OCI-M2 (cell line): ENCODE measurements at regions not wholly inside any gene's neighbourhood (a gene's known extent, or its start where the extent isn't known, plus 50 kb on each side); places are given as distances from the start of the nearest gene placed in this dataset.
"Not testable (repeated sequence)": the region's sequence is repeated elsewhere in the genome, so short reads cannot be mapped to it uniquely, and the experiment has no call there.

Source experiments
- DNase-seq: peaks from one replicate; lab custom pipeline; 2025; ENCODE audit not compliant: unreplicated experiment; lab: John Stamatoyannopoulos, UW

DNA sequence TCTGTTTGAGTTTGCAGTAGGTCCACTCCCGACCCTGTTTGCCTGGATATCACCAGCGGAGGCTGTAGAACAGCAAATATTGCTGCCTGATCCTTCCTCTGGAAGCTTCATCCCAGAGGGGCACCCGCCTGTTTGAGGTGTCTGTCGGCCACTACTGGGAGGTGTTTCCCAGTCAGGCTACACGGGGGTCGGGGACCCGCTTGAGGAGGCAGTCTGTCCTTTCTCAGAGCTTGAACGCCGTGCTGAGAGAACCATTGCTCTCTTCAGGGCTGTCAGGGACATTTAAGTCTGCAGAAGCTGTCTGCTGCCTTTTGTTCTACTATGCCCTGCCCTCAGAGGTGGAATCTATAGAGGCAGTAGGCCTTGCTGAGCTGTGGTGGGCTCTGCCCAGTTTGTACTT lies 422.3 kb downstream of the CCDC85A start:
- not testable (repeated sequence) for DNase-seq

GRCh38 chr2:56613254-56613653 lies 429.5 kb downstream of the CCDC85A start:
- no peak for DNase-seq

DNA sequence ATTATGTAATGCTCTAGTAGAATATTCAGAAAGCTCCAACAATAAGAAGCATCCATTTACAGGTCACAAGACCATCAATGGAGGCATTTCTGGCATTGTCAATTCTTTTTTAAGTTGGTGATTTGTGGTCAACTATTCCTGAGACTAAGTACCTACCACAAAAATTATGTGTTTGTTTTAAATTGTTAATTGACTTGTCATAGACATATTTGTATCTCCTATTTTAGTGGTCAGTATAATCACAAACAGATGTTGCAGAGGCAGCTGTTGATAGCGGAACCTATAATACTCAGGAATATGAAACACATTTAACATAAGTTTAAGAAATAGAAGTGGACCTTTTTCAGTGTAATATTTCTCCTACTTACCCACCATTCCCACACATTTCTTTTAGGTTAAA lies 430.1 kb downstream of the CCDC85A start:
- no peak for DNase-seq

GRCh38 chr2:56615760-56616159 lies 432.0 kb downstream of the CCDC85A start:
- no peak for DNase-seq

DNA sequence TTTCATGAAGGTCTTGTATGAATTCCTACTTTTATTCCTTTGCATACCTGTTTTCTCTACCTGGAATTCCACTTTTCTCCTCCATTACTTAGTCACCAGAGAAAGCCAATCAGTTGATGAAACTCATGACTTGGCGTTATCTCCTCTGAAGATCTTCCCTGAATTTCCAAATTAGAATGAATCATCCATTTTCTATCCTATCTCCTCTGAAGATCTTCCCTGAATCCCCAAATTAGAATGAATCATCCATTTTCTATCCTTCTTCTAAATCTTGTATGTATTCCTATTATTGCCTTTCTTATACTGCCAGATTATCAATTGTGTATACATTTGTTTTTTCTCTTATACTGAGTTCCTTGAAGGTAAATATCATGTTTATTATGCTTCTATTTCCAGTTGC lies 440.4 kb downstream of the CCDC85A start:
- DNase-seq = no peak

GRCh38 chr2:56626927-56627326 lies 443.1 kb downstream of the CCDC85A start:
- no peak for DNase-seq

GRCh38 chr2:56630286-56630685 lies 446.5 kb downstream of the CCDC85A start:
- DNase-seq = no peak

DNA sequence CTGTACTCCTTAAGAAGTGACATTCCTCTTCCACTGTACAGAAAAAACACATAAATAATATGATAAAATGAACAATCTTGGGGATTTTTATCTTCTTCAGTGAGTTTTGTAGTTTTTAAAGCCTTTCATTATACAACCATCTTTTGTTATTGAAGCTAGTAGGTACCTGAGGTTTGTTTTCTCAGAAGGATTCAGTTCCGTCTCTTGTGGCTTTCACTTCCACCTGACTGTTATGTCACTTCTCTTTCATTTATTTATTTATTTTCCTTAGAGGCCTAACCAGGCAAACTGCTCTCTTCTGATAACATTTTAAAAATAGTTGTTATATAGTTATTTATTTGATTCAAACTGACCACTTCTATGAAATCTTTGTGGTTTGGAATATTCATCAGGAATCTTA lies 464.2 kb downstream of the CCDC85A start:
- DNase-seq = no peak

DNA sequence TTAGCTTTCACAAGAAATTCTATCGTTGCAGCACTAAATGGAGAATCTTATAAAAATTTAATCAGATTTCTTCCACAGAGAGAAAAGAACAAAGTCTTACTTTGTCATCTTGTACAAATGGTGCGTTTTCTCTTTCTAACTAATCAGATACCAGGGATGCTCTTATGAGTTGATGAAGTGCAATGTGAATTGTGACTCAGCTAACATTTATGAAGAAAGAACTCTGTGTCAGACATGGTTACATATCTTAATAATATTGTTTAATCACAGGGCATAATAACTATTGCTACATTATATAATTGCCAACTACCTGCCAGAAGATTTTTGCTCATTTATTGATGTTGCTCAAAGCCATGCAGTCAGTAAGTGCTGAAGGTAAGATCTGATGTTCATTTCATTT lies 465.0 kb downstream of the CCDC85A start:
- no peak for DNase-seq

DNA sequence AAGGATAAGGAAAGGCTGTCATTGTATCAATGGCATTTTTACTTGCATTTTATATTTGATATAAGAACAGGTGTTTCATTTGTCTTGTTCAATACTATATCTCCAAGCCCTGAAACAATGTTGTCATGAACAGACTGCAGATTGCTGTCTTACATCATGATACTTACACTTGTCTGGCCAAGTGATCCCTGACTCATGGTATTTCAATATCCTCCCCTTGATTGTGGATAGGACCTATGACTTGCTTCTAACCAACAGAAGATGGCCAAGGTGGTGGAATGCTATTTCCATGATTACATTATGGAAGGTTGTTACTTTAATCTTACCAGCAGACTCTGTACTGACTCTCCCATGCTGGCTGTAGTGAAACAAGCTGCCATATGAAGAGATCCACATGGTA lies 471.1 kb downstream of the CCDC85A start:
- no peak for DNase-seq

DNA sequence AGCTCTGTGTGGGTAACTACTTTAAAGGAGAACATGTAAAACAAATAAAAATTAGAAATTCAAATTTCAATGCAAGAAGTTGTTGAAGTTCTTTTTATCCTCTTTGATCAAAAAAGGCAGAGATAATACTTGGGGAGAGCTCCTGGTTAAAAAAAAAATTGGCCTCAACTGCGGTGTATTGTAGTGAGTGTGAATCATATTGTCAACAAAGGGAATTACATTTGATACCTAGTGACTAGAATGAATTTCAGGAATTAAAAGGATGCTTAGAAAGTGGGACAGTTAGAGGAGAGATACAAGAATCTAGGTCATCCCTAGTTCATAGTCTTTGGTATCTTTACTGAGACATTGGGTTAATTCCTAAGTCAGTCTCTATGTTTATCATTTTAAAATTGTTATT lies 473.0 kb downstream of the CCDC85A start:
- DNase-seq = no peak

DNA sequence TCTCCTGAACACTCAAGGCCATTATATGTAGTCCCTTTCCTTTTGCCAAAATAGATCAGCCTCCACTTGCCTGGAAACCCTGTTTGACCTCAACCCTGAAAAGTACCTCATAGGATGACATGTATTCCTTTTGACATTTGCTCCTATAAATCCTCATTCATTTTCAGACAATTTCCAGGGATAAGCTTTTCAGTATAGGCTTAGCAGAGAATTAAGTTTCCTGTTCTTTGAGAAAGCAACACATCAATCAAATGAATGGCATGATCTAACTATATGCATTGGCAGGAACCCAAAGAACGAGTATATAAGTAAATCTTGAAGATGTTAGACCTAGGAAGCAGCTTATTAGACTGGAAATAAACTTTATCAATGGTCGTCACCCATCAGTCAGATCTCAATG lies 483.0 kb downstream of the CCDC85A start:
- DNase-seq = no peak

DNA sequence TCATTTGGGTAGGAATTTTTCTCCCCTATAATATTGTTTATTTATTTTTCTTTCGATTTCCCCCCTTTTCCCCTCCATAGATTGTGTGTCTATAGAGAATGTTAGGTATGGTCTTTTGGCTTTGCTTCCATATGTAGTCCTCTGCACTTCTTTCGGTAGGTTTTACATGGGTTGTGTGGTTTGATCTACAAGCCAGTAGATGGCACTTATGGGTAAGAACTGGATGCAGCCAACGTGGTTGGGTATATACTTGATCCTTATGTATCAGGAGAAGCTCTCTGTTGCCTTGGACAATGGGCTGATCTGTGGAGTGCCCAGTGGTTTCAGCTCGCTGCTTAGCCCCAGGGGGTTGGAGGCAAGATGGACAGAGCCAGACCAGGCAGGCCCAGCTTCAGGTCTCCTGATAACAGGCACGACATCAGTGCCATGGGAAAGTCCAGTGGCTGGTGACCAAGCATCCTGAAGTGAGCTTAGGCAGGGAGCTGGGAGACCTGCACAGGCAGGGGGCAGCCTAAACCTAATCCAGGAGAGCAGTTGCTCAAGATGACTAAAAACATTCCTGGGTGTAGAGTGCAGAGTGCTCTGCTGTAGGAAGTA lies 488.3 kb downstream of the CCDC85A start:
- no peak for DNase-seq

- DNase-seq = no peak
Observed at GRCh38 chr2:56674084-56674483, 490.3 kb downstream of the CCDC85A start.

GRCh38 chr2:56676966-56677365 lies 493.2 kb downstream of the CCDC85A start:
- no peak for DNase-seq

DNA sequence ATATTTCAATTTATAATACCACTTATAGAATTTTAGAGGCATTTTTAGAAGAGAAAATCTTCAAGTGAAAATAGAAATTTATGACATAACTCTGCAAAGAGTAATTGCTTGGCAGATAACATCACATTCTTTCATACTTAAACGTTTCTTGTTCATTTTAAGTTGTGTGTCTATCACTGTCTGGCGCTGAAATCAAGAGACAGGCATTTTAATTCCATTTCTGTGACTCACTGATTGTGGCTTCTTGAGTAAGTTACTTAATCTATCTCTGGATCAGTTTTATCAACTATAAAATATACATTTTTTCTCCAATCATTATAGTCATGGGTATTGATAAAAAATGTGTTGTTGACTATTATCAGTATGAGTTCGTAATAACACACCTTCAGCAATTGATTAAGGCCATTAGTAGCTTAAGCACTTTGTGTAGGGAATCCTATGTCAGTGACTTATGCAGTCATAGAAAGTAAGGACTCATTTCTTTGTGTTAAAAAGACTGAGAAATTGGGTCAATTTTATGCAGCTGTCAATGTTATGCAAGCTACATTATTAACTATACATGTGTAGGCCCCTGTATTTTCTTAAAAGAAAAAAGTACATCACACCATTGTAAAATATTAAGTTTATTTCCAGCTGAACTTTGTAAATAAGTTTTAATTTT lies 497.3 kb downstream of the CCDC85A start:
- DNase-seq = no peak

GRCh38 chr2:56681659-56682396 lies 498.0 kb downstream of the CCDC85A start:
- DNase-seq = no peak

DNA sequence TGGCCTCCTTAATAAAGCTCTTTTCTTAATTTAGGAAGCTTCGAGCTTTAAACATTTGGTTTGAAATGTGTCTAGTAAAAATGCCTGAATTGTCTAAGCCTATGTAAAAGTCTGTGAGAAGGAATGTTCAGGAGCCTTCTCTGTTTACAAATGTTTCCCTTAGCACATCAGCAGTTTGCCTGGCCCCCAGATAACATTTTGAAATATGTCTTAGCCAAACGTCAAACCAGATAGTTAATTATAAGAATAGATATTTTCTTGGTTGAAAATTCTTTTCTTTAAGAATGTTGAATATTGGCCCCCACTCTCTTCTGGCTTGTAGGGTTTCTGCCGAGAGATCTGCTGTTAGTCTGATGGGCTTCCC lies 498.6 kb downstream of the CCDC85A start:
- DNase-seq = no peak

DNA sequence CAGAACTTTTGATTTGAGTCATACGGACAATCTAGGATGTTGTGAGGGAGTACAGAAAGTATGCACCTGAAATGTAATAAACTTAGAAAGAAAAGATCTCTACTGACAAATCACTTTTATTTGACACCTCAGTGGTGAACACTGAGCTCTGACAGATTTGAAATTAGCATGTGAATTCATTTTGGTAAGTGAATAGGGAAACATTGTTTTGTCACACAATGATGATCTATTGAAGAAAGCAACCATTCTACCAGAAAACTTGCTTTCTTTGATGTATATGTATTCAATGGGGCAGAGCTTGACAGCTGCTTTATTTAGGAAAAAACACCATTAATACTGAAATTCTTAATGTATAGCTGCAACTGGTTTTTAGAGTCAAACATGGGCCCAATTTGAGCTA lies 500.5 kb downstream of the CCDC85A start:
- DNase-seq = no peak

DNA sequence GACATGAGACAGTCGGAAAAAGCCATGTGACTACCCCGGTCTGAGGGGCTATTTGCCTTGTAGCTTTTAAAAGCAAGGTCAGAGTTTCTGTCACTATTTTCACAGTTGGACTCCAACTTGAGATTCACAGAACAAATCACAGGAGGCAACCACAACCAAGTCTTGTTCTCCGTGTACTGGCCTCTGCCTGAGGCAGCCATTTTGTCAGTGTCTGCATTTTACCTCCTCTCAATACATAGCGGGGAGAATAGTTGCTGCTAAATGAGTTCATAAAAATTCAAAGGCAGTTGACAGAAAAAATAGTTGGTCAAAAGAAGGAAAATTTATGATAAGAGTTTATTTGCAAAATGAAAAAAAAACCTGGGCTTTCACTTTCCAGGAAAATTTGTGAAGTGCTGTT lies 501.4 kb downstream of the CCDC85A start:
- no peak for DNase-seq

- no peak for DNase-seq
Observed at GRCh38 chr2:56687169-56687568, 503.4 kb downstream of the CCDC85A start.

- no peak for DNase-seq
Observed at GRCh38 chr2:56688661-56689060, 504.9 kb downstream of the CCDC85A start.

- no peak for DNase-seq
Observed at GRCh38 chr2:56693501-56693900, 509.7 kb downstream of the CCDC85A start.
